Smooth muscle cell (in vitro differentiated cells): ENCODE measurements at regions not wholly inside any gene's neighbourhood (a gene's known extent, or its start where the extent isn't known, plus 50 kb on each side); places are given as distances from the start of the nearest gene placed in this dataset.

Experiments
- DNase-seq: peaks from one replicate; lab custom pipeline; 2025; ENCODE audit not compliant: unreplicated experiment; lab: John Stamatoyannopoulos, UW
- H2AFZ ChIP-seq: fragments of 200-600 bp; sonication (generic); 2 replicates; pipeline ENCODE4 v1.6.0; 2016; ENCODE audit warnings: antibody characterized with exemption, low read depth, mild to moderate bottlenecking
- H3F3A ChIP-seq: fragments of 200-600 bp; sonication (generic); 2 replicates; pipeline ENCODE4 v1.6.0; 2017; ENCODE audit warnings: antibody characterized with exemption, low read depth
- H3K27ac ChIP-seq: fragments of 200-600 bp; sonication (generic); 2 replicates; pipeline ENCODE4 v1.5.1; 2016; ENCODE audit warnings: low read depth, mild to moderate bottlenecking
- H3K27me3 ChIP-seq: fragments of 200-600 bp; sonication (generic); 2 replicates; pipeline ENCODE4 v1.6.1; 2016; ENCODE audit warnings: low read depth, mild to moderate bottlenecking
- H3K36me3 ChIP-seq: fragments of 200-600 bp; sonication (generic); 2 replicates; pipeline ENCODE4 v1.5.1; 2016; ENCODE audit warnings: low read depth
- H3K4me1 ChIP-seq: fragments of 200-600 bp; sonication (generic); 2 replicates; pipeline ENCODE4 v1.5.1; 2016; ENCODE audit warnings: low read depth
- H3K4me2 ChIP-seq: fragments of 200-600 bp; sonication (generic); 2 replicates; pipeline ENCODE4 v1.6.0; 2016; ENCODE audit warnings: mild to moderate bottlenecking
- H3K4me3 ChIP-seq: fragments of 200-600 bp; sonication (generic); 2 replicates; pipeline ENCODE4 v1.5.1; 2016; ENCODE audit warnings: mild to moderate bottlenecking
- H3K79me2 ChIP-seq: fragments of 200-600 bp; sonication (generic); 2 replicates; pipeline ENCODE4 v1.6.0; 2016; ENCODE audit warnings: low read depth, mild to moderate bottlenecking
- H3K9ac ChIP-seq: fragments of 200-600 bp; sonication (generic); 2 replicates; pipeline ENCODE4 v1.6.0; 2016; ENCODE audit warnings: low read depth
- H3K9me3 ChIP-seq: fragments of 200-600 bp; sonication (generic); replicated peaks from 2 replicates; pipeline ENCODE4 v1.5.1; 2016; ENCODE audit warnings: low read depth
- H4K20me1 ChIP-seq: fragments of 200-600 bp; sonication (generic); 2 replicates; pipeline ENCODE4 v1.6.0; 2016; ENCODE audit warnings: low read depth
- CTCF ChIP-seq: fragments of 200-600 bp; sonication (generic); IDR thresholded peaks from 2 replicates; pipeline ENCODE4 v1.5.1; 2017; ENCODE audit warnings: borderline replicate concordance, mild to moderate bottlenecking, antibody characterized with exemption; ENCODE audit not compliant: insufficient read depth, poor library complexity, severe bottlenecking
- WGBS: methylation state at CpG from one replicate; pipeline ENCODE4 v1.1.7; 2016; ENCODE audit warnings: low lambda C conversion rate; 5-methylcytosine and 5-hydroxymethylcytosine counted together

- no peaks in the 10 kb centered on the region for H3F3A ChIP-seq
- no peak overlapping the region for H3K9ac ChIP-seq
- H3K79me2 ChIP-seq: no peaks in the 10 kb centered on the region
- H3K36me3 ChIP-seq: no peaks in the 10 kb centered on the region
- no peaks in the 10 kb centered on the region for H4K20me1 ChIP-seq
- H2AFZ ChIP-seq: no peak overlapping the region
- no peaks in the 10 kb centered on the region for H3K4me1 ChIP-seq
- DNase-seq: no peak
- WGBS: 81% methylated on average over 2 of the region's 2 CpGs
- TF ChIP-seq CTCF: no peak
- H3K9me3 ChIP-seq: no peaks in the 10 kb centered on the region
- H3K4me2 ChIP-seq: no peak overlapping the region
- no peak overlapping the region for H3K4me3 ChIP-seq
- H3K27me3 ChIP-seq: no peaks in the 10 kb centered on the region
- H3K27ac ChIP-seq: no peak overlapping the region
These were observed 299.7 kb upstream of the FBXO33 start for GRCh38 chr14:39731912-39732311.

GRCh38 chr14:39726563-39726962 is 294.3 kb upstream of the FBXO33 start:
- 87% methylated on average over 2 of the region's 2 CpGs for WGBS

GRCh38 chr14:39722547-39723273 is 290.5 kb upstream of the FBXO33 start:
- Histone ChIP-seq H3K36me3 (no peaks in the 10 kb centered on the region), H4K20me1 (no peaks in the 10 kb centered on the region), H3K79me2 (no peaks in the 10 kb centered on the region), H3F3A (no peaks in the 10 kb centered on the region), H3K27ac (no peak overlapping the region), H3K27me3 (no peaks in the 10 kb centered on the region), H3K9ac (no peak overlapping the region), H3K4me3 (no peak overlapping the region), H2AFZ (no peak overlapping the region), H3K4me1 (no peaks in the 10 kb centered on the region), H3K9me3 (no peaks in the 10 kb centered on the region), H3K4me2 (no peak overlapping the region)
- TF ChIP-seq CTCF: no peak
- no peak for DNase-seq
- 93% methylated on average over 2 of the region's 2 CpGs for WGBS

More at GRCh38 chr14:39726563-39726962, 294.3 kb upstream of the FBXO33 start:
- H4K20me1 ChIP-seq: no peaks in the 10 kb centered on the region
- no peak overlapping the region for H3K9ac ChIP-seq
- no peaks in the 10 kb centered on the region for H3F3A ChIP-seq
- no peaks in the 10 kb centered on the region for H3K27me3 ChIP-seq
- no peaks in the 10 kb centered on the region for H3K9me3 ChIP-seq
- no peaks in the 10 kb centered on the region for H3K4me1 ChIP-seq
- H3K27ac ChIP-seq: no peak overlapping the region
- H3K4me2 ChIP-seq: no peak overlapping the region
- H2AFZ ChIP-seq: no peak overlapping the region
- no peaks in the 10 kb centered on the region for H3K36me3 ChIP-seq
- H3K4me3 ChIP-seq: no peak overlapping the region
- DNase-seq: no peak
- no peak for TF ChIP-seq CTCF
- H3K79me2 ChIP-seq: no peaks in the 10 kb centered on the region

GRCh38 chr14:39716987-39717570 is 284.8 kb upstream of the FBXO33 start:
- Histone ChIP-seq H2AFZ (no peak overlapping the region), H3K4me2 (no peak overlapping the region), H3K27me3 (no peaks in the 10 kb centered on the region), H3K4me1 (no peaks in the 10 kb centered on the region), H3K36me3 (no peaks in the 10 kb centered on the region), H3K9me3 (no peaks in the 10 kb centered on the region), H3F3A (no peaks in the 10 kb centered on the region), H3K9ac (no peak overlapping the region), H3K4me3 (no peak overlapping the region), H4K20me1 (no peaks in the 10 kb centered on the region), H3K27ac (no peak overlapping the region), H3K79me2 (no peaks in the 10 kb centered on the region)
- WGBS: 91% methylated on average over 3 of the region's 3 CpGs
- TF ChIP-seq CTCF: no peak
- DNase-seq: no peak
